H9 (cell line): ENCODE measurements at regions not wholly inside any gene's neighbourhood (a gene's known extent, or its start where the extent isn't known, plus 50 kb on each side); places are given as distances from the start of the nearest gene placed in this dataset.
A peak's percentile ranks its signal among the peaks of the same experiment; 100 is the strongest.

Experiments
- DNase-seq: peaks from one replicate; pipeline ENCODE4 v3.0.0-alpha.2; 2017
- H2AFZ ChIP-seq: one replicate; pipeline ENCODE4 v1.6.1; 2013; ENCODE audit warnings: mild to moderate bottlenecking, low read length, control low read depth, moderate library complexity
- H2AK5ac ChIP-seq: 2 replicates; pipeline ENCODE4 v1.6.1; 2013; ENCODE audit warnings: low read length, control low read depth, mixed read lengths; ENCODE audit not compliant: insufficient read length
- H2BK120ac ChIP-seq: one replicate; pipeline ENCODE4 v1.6.1; 2013; ENCODE audit warnings: low read depth, mild to moderate bottlenecking, low read length, control low read depth, inconsistent platforms; ENCODE audit not compliant: poor library complexity, severe bottlenecking
- H2BK12ac ChIP-seq: 2 replicates; pipeline ENCODE4 v1.6.1; 2013; ENCODE audit warnings: low read length, control low read depth, mixed read lengths, low read depth; ENCODE audit not compliant: insufficient read length
- H2BK15ac ChIP-seq: 2 replicates; pipeline ENCODE4 v1.6.1; 2013; ENCODE audit warnings: low read depth, low read length, control low read depth
- H2BK20ac ChIP-seq: one replicate; pipeline ENCODE4 v1.6.1; 2013; ENCODE audit warnings: low read depth, mild to moderate bottlenecking, low read length, control low read depth, inconsistent platforms; ENCODE audit not compliant: poor library complexity, severe bottlenecking
- H2BK5ac ChIP-seq: 2 replicates; pipeline ENCODE4 v1.6.1; 2013; ENCODE audit warnings: low read length, control low read depth, mixed read lengths; ENCODE audit not compliant: insufficient read length
- H3K14ac ChIP-seq: 2 replicates; pipeline ENCODE4 v1.6.1; 2013; ENCODE audit warnings: low read length, control low read depth; ENCODE audit not compliant: insufficient read depth
- H3K18ac ChIP-seq: 2 replicates; pipeline ENCODE4 v1.6.1; 2013; ENCODE audit warnings: low read depth, mild to moderate bottlenecking, mixed read lengths, low read length, control low read depth; ENCODE audit not compliant: insufficient read length
- H3K23ac ChIP-seq: 2 replicates; pipeline ENCODE4 v1.6.1; 2013; ENCODE audit warnings: low read length, control low read depth, mixed read lengths, low read depth; ENCODE audit not compliant: insufficient read length
- H3K23me2 ChIP-seq: 2 replicates; pipeline ENCODE4 v1.6.1; 2013; ENCODE audit warnings: low read depth, mild to moderate bottlenecking, mixed read lengths, low read length, control low read depth; ENCODE audit not compliant: insufficient read length, poor library complexity, severe bottlenecking
- H3K27ac ChIP-seq: 2 replicates; pipeline ENCODE4 v1.5.1; 2013; ENCODE audit warnings: low read length, control low read depth, mixed read lengths, low read depth; ENCODE audit not compliant: insufficient read length
- H3K27me3 ChIP-seq: 2 replicates; pipeline ENCODE4 v1.6.1; 2013; ENCODE audit warnings: low read length, control low read depth, inconsistent platforms; ENCODE audit not compliant: insufficient read depth
- H3K4ac ChIP-seq: 2 replicates; pipeline ENCODE4 v1.6.1; 2013; ENCODE audit warnings: low read depth, mild to moderate bottlenecking, control low read depth, inconsistent platforms, low read length, moderate library complexity
- H3K4me1 ChIP-seq: 2 replicates; pipeline ENCODE4 v1.6.1; 2013; ENCODE audit warnings: low read length, control low read depth, inconsistent platforms; ENCODE audit not compliant: insufficient read depth
- H3K4me2 ChIP-seq: 2 replicates; pipeline ENCODE4 v1.6.1; 2013; ENCODE audit warnings: low read length, control low read depth, mixed read lengths; ENCODE audit not compliant: insufficient read length, insufficient read depth
- H3K56ac ChIP-seq: 2 replicates; pipeline ENCODE4 v1.6.1; 2013; ENCODE audit warnings: low read depth, mild to moderate bottlenecking, mixed read lengths, low read length, control low read depth; ENCODE audit not compliant: insufficient read length
- H3K79me1 ChIP-seq: 2 replicates; pipeline ENCODE4 v1.6.1; 2013; ENCODE audit warnings: low read depth, mild to moderate bottlenecking, moderate library complexity, low read length, control low read depth, inconsistent platforms; ENCODE audit not compliant: insufficient read depth, poor library complexity, severe bottlenecking
- H3K79me2 ChIP-seq: 2 replicates; pipeline ENCODE4 v1.6.1; 2013; ENCODE audit warnings: low read length, control low read depth, inconsistent platforms; ENCODE audit not compliant: insufficient read depth
- H3K9ac ChIP-seq: 2 replicates; pipeline ENCODE4 v1.6.1; 2013; ENCODE audit warnings: low read length, control low read depth, mixed read lengths; ENCODE audit not compliant: insufficient read length; ENCODE audit errors: extremely low read depth
- H3K9me3 ChIP-seq: one replicate; pipeline ENCODE4 v1.6.1; 2013; ENCODE audit warnings: low read depth, low read length, inconsistent platforms; ENCODE audit not compliant: control insufficient read depth
- H3T11ph ChIP-seq: one replicate; pipeline ENCODE4 v1.6.1; 2013; ENCODE audit warnings: mild to moderate bottlenecking, low read length, control low read depth, inconsistent platforms
- H4K20me1 ChIP-seq: one replicate; pipeline ENCODE4 v1.6.1; 2013; ENCODE audit not compliant: control insufficient read depth, insufficient read length, insufficient read depth
- H4K5ac ChIP-seq: 2 replicates; pipeline ENCODE4 v1.6.1; 2013; ENCODE audit warnings: low read depth, mild to moderate bottlenecking, mixed read lengths, low read length, control low read depth; ENCODE audit not compliant: insufficient read length
- H4K8ac ChIP-seq: replicated peaks from 2 replicates; pipeline ENCODE4 v1.6.1; 2013; ENCODE audit warnings: low read length, control low read depth, mixed read lengths, low read depth; ENCODE audit not compliant: insufficient read length
- H4K91ac ChIP-seq: 2 replicates; pipeline ENCODE4 v1.6.1; 2013; ENCODE audit warnings: low read depth, mild to moderate bottlenecking, moderate library complexity, mixed read lengths, low read length, control low read depth; ENCODE audit not compliant: insufficient read length
- H3K27ac Mint-ChIP-seq, 3 experiments: 2 replicates in 2 of 3; 3 replicates in 1 of 3; pipeline ENCODE4 v1.8.0; 2020 to 2021; ENCODE audit warnings: mixed read lengths in 3 of 3, mild to moderate bottlenecking in 1 of 3, moderate library complexity in 1 of 3
- H3K27me3 Mint-ChIP-seq: 2 replicates; pipeline ENCODE4 v1.8.0; 2021; ENCODE audit warnings: low read depth, mild to moderate bottlenecking, moderate library complexity, mixed read lengths
- H3K36me3 Mint-ChIP-seq, 3 experiments: 2 replicates in 2 of 3; 3 replicates in 1 of 3; pipeline ENCODE4 v1.8.0; 2020 to 2021; ENCODE audit warnings: low read depth in 3 of 3, mixed read lengths in 3 of 3; ENCODE audit not compliant: insufficient read depth in 1 of 3
- H3K4me1 Mint-ChIP-seq, 2 experiments: 2 replicates each; pipeline ENCODE4 v1.8.0; 2020; ENCODE audit warnings: mixed read lengths in 2 of 2
- H3K4me3 Mint-ChIP-seq, 2 experiments: 2 replicates in 1 of 2; 3 replicates in 1 of 2; pipeline ENCODE4 v1.8.0; 2020 to 2021; ENCODE audit warnings: mild to moderate bottlenecking in 2 of 2, mixed read lengths in 2 of 2, moderate library complexity in 1 of 2
- H3K9me3 Mint-ChIP-seq, 2 experiments: 2 replicates in 1 of 2; 3 replicates in 1 of 2; pipeline ENCODE4 v1.8.0; 2020; ENCODE audit warnings: mild to moderate bottlenecking in 2 of 2, mixed read lengths in 2 of 2, moderate library complexity in 1 of 2
- WGBS: extraction: QIAGEN DNeasy Blood & Tissue Kit; methylation state at CpG from one replicate; pipeline ENCODE4 v1.1.7; 2013; ENCODE audit warnings: missing lambda C conversion rate, low lambda C conversion rate, mixed read lengths; ENCODE audit not compliant: insufficient read length; ENCODE audit errors: extremely low coverage; 5-methylcytosine and 5-hydroxymethylcytosine counted together
- TF ChIP-seq, protein P1 (sequence below): fragments of 200-600 bp; sonication (generic); conservative IDR thresholded peaks from 3 replicates; pipeline ENCODE4 v1.8.0; 2021; ENCODE audit warnings: antibody characterized with exemption, mild to moderate bottlenecking

DNA sequence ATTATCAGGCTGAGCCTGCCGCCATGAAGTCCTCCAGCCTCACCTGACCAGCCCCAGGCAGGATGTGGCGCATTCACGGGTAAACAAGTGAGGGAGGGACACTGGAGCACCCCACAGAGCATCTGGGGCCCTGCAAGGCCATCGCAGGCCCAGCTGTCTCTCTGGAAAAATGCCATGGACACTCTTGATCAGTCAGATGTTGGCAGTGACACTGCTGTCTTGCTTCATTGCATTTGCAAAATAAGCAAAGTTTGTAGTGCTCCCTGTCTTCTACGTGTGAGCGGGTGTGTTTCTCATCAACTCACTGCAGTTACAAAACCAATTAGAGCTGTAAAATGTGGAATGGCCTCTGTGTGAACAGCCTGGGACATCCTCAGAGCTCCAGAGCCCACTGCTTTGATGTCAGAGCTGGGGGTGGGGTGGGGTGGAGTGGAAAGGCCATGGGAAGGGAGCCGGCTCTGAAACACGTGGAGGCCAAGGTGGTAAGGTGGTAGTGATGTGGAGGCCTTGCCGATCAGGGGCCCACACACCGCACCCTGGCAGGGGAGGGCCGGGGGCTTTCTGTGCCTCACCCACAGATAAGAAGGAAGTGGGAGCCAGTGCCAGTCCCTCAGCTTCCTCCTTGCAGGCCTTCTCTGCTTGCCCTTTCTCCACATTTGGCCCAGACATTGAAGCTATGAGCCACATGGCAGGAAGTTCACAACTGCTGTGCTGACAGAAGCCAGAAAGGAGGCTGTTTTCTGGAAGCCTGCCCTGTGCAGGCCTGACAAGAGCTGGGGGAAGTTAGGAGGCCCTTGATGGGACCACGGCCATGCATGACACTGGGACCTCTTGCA lies 254.9 kb downstream of the RHOU start:
- Histone ChIP-seq H2BK12ac (no peak overlapping the region), H2BK15ac (no peak overlapping the region), H2AFZ (no peak overlapping the region), H4K91ac (no peak overlapping the region), H3K23me2 (no peaks in the 10 kb centered on the region), H3K79me2 (no peaks in the 10 kb centered on the region), H3K23ac (no peak overlapping the region), H4K5ac (no peak overlapping the region), H3K4ac (no peak overlapping the region), H2BK120ac (no peak overlapping the region), H3K18ac (peak overlapping the region; percentile 11), H3K79me1 (no peaks in the 10 kb centered on the region), H3K27ac (no peak overlapping the region), H3K4me2 (no peak overlapping the region), H3K56ac (no peak overlapping the region), H3K4me1 (peaks cover 8% of the 10 kb centered on the region; the same call in 1 of the 2 replicates), H3K9ac (no peak overlapping the region), H3K27me3 (no peaks in the 10 kb centered on the region), H3K9me3 (no peaks in the 10 kb centered on the region), H2BK5ac (no peak overlapping the region), H4K20me1 (no peaks in the 10 kb centered on the region), H3T11ph (no peak overlapping the region), H4K8ac (no peak overlapping the region), H3K14ac (no peak overlapping the region), H2BK20ac (no peak overlapping the region), H2AK5ac (no peak overlapping the region)
- Mint-ChIP-seq H3K27ac (no peak overlapping the region), H3K4me3 (no peak overlapping the region), H3K36me3 (no peaks in the 10 kb centered on the region), H3K27me3 (no peaks in the 10 kb centered on the region; the same call in 1 of the 2 replicates), H3K4me1 (peaks cover 35 to 40% of the 10 kb centered on the region in 2 experiments), H3K9me3 (no peaks in the 10 kb centered on the region; a peak in 1 of 5 replicates)
- TF ChIP-seq, protein P1, sequence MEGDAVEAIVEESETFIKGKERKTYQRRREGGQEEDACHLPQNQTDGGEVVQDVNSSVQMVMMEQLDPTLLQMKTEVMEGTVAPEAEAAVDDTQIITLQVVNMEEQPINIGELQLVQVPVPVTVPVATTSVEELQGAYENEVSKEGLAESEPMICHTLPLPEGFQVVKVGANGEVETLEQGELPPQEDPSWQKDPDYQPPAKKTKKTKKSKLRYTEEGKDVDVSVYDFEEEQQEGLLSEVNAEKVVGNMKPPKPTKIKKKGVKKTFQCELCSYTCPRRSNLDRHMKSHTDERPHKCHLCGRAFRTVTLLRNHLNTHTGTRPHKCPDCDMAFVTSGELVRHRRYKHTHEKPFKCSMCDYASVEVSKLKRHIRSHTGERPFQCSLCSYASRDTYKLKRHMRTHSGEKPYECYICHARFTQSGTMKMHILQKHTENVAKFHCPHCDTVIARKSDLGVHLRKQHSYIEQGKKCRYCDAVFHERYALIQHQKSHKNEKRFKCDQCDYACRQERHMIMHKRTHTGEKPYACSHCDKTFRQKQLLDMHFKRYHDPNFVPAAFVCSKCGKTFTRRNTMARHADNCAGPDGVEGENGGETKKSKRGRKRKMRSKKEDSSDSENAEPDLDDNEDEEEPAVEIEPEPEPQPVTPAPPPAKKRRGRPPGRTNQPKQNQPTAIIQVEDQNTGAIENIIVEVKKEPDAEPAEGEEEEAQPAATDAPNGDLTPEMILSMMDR, result no peak
- DNase-seq, result no peak
- no CpG with 5 or more reads among the region's 12 CpGs for WGBS
